Fibroblast of villous mesenchyme (primary cell): ENCODE measurements at regions not wholly inside any gene's neighbourhood (a gene's known extent, or its start where the extent isn't known, plus 50 kb on each side); places are given as distances from the start of the nearest gene placed in this dataset.

ENCODE experiments used
- DNase-seq: peaks from one replicate; pipeline ENCODE4 v3.0.0-alpha.2; 2010; ENCODE audit warnings: low read depth
- H3K4me3 ChIP-seq: 2 replicates; pipeline ENCODE4 v1.5.1; 2011; ENCODE audit warnings: low read depth, mild to moderate bottlenecking, low read length
- TF ChIP-seq, protein P1 (sequence below): IDR thresholded peaks from 2 replicates; pipeline ENCODE4 v1.5.1; 2012; ENCODE audit warnings: low read depth, mild to moderate bottlenecking, low read length; ENCODE audit not compliant: insufficient read depth

DNA sequence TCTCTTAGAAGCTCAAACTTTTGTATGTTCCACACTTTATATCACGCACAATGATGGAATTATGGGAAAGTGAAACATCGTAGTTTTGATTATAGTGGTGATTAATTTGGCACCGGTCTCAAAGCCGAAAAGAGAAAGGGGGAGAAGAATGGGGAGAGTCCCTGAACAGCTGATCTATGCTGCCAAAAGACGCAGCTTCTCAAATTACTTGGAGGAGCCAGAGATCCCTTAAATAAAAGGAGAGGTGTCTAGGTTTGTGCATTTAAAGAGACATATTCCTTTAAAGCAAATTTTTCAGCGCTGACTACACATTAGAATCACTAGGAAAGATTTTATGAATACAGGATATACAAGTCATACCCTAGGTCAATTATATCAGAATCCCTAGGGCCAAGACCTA is 599.6 kb upstream of the ADAMTS5 start:
- H3K4me3 ChIP-seq: no peak overlapping the region
- DNase-seq: no peak
- TF ChIP-seq, protein P1, sequence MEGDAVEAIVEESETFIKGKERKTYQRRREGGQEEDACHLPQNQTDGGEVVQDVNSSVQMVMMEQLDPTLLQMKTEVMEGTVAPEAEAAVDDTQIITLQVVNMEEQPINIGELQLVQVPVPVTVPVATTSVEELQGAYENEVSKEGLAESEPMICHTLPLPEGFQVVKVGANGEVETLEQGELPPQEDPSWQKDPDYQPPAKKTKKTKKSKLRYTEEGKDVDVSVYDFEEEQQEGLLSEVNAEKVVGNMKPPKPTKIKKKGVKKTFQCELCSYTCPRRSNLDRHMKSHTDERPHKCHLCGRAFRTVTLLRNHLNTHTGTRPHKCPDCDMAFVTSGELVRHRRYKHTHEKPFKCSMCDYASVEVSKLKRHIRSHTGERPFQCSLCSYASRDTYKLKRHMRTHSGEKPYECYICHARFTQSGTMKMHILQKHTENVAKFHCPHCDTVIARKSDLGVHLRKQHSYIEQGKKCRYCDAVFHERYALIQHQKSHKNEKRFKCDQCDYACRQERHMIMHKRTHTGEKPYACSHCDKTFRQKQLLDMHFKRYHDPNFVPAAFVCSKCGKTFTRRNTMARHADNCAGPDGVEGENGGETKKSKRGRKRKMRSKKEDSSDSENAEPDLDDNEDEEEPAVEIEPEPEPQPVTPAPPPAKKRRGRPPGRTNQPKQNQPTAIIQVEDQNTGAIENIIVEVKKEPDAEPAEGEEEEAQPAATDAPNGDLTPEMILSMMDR: no peak

DNA sequence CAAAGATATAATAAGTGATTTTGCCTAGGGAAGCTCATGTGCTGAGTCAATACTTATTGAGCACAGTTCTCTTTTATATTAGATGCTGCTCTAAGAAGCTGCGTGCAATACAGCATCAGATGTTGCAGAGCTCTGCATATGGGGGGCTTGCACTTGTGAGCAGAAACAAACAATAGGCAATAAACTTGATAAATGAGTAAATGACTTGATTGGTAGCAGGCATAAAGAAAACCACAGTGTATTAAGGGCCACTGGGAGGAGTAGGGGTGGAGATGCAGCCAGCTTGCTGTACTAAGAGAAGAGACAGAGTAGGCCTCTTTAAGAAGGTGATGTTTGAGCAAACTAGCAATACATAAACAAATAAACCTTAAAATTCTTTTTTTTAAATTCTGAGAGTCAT is 598.5 kb upstream of the ADAMTS5 start:
- TF ChIP-seq, protein P1: no peak
- no peak overlapping the region for H3K4me3 ChIP-seq
- DNase-seq: no peak

DNA sequence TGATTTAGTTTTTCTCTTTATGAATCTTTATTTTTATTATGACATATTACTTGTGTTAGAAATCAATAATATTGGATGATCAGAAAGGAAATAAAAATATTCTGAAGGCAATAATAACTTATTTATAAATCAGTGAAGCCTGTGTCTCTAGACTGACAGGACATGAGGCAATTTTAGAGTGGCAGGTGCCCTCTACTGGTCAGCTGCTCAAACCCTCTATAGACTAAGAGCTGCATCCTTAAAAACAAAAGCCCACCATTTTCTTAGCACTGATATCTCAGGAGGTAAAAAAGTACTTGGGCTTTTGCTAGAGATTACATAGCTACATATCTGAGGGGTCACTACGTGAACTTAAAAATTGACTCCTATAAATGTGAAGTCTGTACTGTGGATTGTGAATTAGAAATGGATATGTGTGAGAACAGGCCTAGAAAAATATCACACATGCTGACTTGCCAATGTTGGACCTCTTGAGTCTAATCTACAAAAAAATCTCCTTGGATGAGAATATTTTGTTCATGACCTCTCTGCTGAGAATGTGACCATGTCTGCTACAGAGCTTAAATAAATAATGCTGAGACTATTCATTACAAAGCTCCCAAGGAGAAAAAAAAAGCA is 597.9 kb upstream of the ADAMTS5 start:
- DNase-seq: peak; percentile 60

DNA sequence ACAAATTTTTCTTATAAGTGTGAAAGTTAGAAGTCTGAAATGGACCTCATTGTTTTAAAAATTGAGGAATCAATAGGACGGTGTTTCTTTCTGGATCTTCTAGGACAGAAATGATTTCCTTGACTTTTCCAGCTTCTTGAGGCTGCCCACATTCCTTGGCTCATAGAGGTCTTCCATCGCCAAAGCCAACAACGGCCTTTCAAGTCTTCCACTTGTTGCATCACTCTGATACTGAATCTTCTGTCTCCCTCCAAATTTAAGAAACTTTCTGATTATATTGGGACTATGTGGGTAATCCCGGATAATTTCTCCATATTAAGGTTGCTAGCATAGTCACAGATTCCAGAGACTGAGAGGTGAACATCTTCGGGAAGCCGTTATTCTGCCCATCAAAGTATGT is 595.4 kb upstream of the ADAMTS5 start:
- H3K4me3 ChIP-seq: no peak overlapping the region
- TF ChIP-seq, protein P1: no peak
- DNase-seq: no peak

More for the DNA sequence above, 597.9 kb upstream of the ADAMTS5 start:
- H3K4me3 ChIP-seq: no peak overlapping the region
- TF ChIP-seq, protein P1: peak; percentile 68

GRCh38 chr21:27561116-27561515 is 594.2 kb upstream of the ADAMTS5 start:
- TF ChIP-seq, protein P1: no peak
- peak; percentile 48 for DNase-seq
- no peak overlapping the region for H3K4me3 ChIP-seq

DNA sequence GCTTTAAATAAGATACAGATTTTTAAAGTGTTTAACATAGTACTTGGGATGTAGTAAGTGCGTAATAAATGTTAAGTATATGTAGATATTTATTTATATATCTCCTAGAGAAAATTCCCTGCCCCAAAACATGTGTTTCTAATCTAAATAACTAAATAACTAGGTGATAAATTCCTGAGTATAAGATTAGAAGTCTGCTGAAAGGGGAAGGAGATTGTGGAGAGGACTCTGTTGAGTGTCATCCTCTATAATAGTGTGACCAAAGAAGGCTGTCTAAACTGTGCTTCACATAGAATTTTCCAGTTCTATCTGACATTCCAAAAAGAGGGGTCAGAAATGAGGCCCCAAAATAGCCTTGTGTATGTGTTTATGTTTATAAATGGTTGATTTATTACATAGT is 590.5 kb upstream of the ADAMTS5 start:
- H3K4me3 ChIP-seq: no peak overlapping the region
- TF ChIP-seq, protein P1: no peak
- peak; percentile 48 for DNase-seq

GRCh38 chr21:27555996-27556395 is 589.1 kb upstream of the ADAMTS5 start:
- peak; percentile 26 for DNase-seq
- no peak overlapping the region for H3K4me3 ChIP-seq

More at GRCh38 chr21:27555996-27556395, 589.1 kb upstream of the ADAMTS5 start:
- TF ChIP-seq, protein P1: no peak
